OCI-LY7 (cell line): ENCODE measurements at regions not wholly inside any gene's neighbourhood (a gene's known extent, or its start where the extent isn't known, plus 50 kb on each side); places are given as distances from the start of the nearest gene placed in this dataset.

Experiments used
- BruUV-seq: library from RNA; stranded (reverse); fragments of 400-500 nt; replicated peaks from 2 replicates; lab custom pipeline; 2021; lab: Mats Ljungman, UMichigan
- CTCF ChIA-PET: fragments of 300-600 bp; sonication (Branson Sonifier 250); formaldehyde crosslinking; loops from one replicate; lab custom pipeline; 2022; ENCODE audit warnings: antibody characterized with exemption; ENCODE audit not compliant: unreplicated experiment; lab: Charles Lee
- POLR2A ChIA-PET: fragments of 300-600 bp; sonication (Branson Sonifier 250); formaldehyde crosslinking; loops from one replicate; lab custom pipeline; 2022; ENCODE audit warnings: antibody characterized with exemption; lab: Charles Lee
- DNase-seq: peaks from one replicate; pipeline ENCODE4 v3.0.0-alpha.2; 2015; ENCODE audit warnings: low spot score
- H2AFZ ChIP-seq: fragments of 200-600 bp; sonication (generic), shearing (Covaris generic); 2 replicates; pipeline ENCODE4 v1.6.1; 2014; ENCODE audit warnings: mild to moderate bottlenecking, antibody characterized with exemption, low read length, moderate library complexity
- H3K27ac ChIP-seq: fragments of 200-600 bp; sonication (generic); 2 replicates; pipeline ENCODE4 v1.5.1; 2014; ENCODE audit warnings: mixed run types, low read depth, mild to moderate bottlenecking, moderate library complexity, low read length, inconsistent platforms; ENCODE audit not compliant: poor library complexity, severe bottlenecking
- H3K36me3 ChIP-seq: fragments of 200-600 bp; sonication (generic); 2 replicates; pipeline ENCODE4 v1.6.1; 2014; ENCODE audit warnings: mild to moderate bottlenecking, antibody characterized with exemption, low read length, moderate library complexity, mixed read lengths; ENCODE audit not compliant: insufficient read depth
- H3K4me1 ChIP-seq: fragments of 200-600 bp; sonication (generic); 2 replicates; pipeline ENCODE4 v1.5.1; 2014; ENCODE audit warnings: mild to moderate bottlenecking, low read length; ENCODE audit not compliant: insufficient read depth, poor library complexity, severe bottlenecking
- H3K4me2 ChIP-seq: fragments of 200-600 bp; sonication (generic); 2 replicates; pipeline ENCODE4 v1.6.1; 2014; ENCODE audit warnings: mild to moderate bottlenecking, low read length
- H3K4me3 ChIP-seq: fragments of 200-600 bp; sonication (generic); 2 replicates; pipeline ENCODE4 v1.5.1; 2014; ENCODE audit warnings: mild to moderate bottlenecking, low read depth, low read length; ENCODE audit not compliant: poor library complexity, severe bottlenecking
- H3K79me2 ChIP-seq: fragments of 200-600 bp; sonication (generic); 2 replicates; pipeline ENCODE4 v1.6.1; 2016; ENCODE audit warnings: low read depth, mild to moderate bottlenecking, low read length, moderate library complexity, mixed read lengths; ENCODE audit not compliant: insufficient read depth
- H3K9me2 ChIP-seq: fragments of 200-600 bp; sonication (generic); 2 replicates; pipeline ENCODE4 v1.6.1; 2016; ENCODE audit warnings: mild to moderate bottlenecking, low read length, mixed read lengths; ENCODE audit not compliant: insufficient read depth
- H3K9me3 ChIP-seq: fragments of 200-600 bp; sonication (generic); 2 replicates; pipeline ENCODE4 v1.6.1; 2014; ENCODE audit warnings: mild to moderate bottlenecking, mixed run types, low read length, mixed read lengths
- H4K20me1 ChIP-seq: fragments of 200-600 bp; sonication (generic); 2 replicates; pipeline ENCODE4 v1.6.1; 2014; ENCODE audit warnings: mild to moderate bottlenecking, antibody characterized with exemption, low read length, moderate library complexity, mixed read lengths; ENCODE audit not compliant: insufficient read depth
- CTCF ChIP-seq: fragments of 200-600 bp; sonication (generic); conservative IDR thresholded peaks from 2 replicates; pipeline ENCODE4 v1.5.1; 2014; ENCODE audit warnings: mild to moderate bottlenecking, antibody characterized with exemption, low read length, moderate library complexity, mixed read lengths
- EZH2phosphoT487 ChIP-seq: fragments of 200-600 bp; sonication (generic); IDR thresholded peaks from 2 replicates; pipeline ENCODE4 v1.6.1; 2018; ENCODE audit warnings: low read depth, borderline replicate concordance, mild to moderate bottlenecking, mixed run types, antibody characterized with exemption, low read length, moderate library complexity, mixed read lengths
- intact Hi-C: fragments of 100-400 bp; cut with micrococcal nuclease; formaldehyde crosslinking; loops from one replicate; pipeline ENCODE4 v1.10.0; 2022; ENCODE audit not compliant: unreplicated experiment

- Histone ChIP-seq H3K36me3 (no peaks in the 10 kb centered on the region), H3K4me1 (no peaks in the 10 kb centered on the region), H2AFZ (no peak overlapping the region), H3K4me3 (no peak overlapping the region), H3K27ac (no peak overlapping the region), H3K79me2 (no peaks in the 10 kb centered on the region), H4K20me1 (no peaks in the 10 kb centered on the region), H3K9me3 (no peaks in the 10 kb centered on the region), H3K9me2 (no peaks in the 10 kb centered on the region), H3K4me2 (no peak overlapping the region)
- no peak for DNase-seq
- CTCF ChIA-PET, result no interaction called here
- POLR2A ChIA-PET, result no interaction called here
- no TSS peak for BruUV-seq
- TF ChIP-seq EZH2phosphoT487 (no peak), CTCF (no peak)
- intact Hi-C loops, result no loop called here
Measured at GRCh38 chr18:56019908-56020307, 431.9 kb upstream of the TCF4 start.

- H3K79me2 ChIP-seq, result no peaks in the 10 kb centered on the region
- H2AFZ ChIP-seq, result no peak overlapping the region
- no peak overlapping the region for H3K4me2 ChIP-seq
- H3K4me3 ChIP-seq, result no peak overlapping the region
- no peaks in the 10 kb centered on the region for H3K9me2 ChIP-seq
- H3K4me1 ChIP-seq, result no peaks in the 10 kb centered on the region
- POLR2A ChIA-PET, result no interaction called here
- no peak for DNase-seq
- intact Hi-C loops, result no loop called here
- no peaks in the 10 kb centered on the region for H3K9me3 ChIP-seq
- no peaks in the 10 kb centered on the region for H3K36me3 ChIP-seq
- TF ChIP-seq CTCF (no peak), EZH2phosphoT487 (no peak)
- BruUV-seq, result no TSS peak
- CTCF ChIA-PET, result no interaction called here
- H3K27ac ChIP-seq, result no peak overlapping the region
- H4K20me1 ChIP-seq, result no peaks in the 10 kb centered on the region
Measured at GRCh38 chr18:56019156-56019555, 431.2 kb upstream of the TCF4 start.

DNA sequence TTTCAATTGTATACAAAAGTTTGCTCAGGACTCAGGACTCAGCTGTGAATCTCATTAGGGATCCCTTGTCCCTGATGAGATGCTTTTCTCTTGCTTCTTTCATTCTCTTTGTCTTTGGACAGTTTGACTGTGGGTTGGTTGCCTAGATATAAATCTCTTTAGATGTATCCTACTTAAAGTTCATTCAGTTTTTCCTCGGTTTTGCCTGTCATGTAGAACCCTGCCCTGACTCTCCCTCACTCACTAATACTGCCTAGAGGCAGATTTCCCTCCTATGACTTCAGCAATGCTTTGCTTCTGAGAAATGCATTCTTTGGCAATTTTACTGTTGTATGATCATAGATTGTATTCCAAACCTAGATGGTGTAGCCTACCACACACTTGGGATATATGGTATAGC lies 421.4 kb upstream of the TCF4 start:
- intact Hi-C loops, result no loop called here
- Histone ChIP-seq H2AFZ (no peak overlapping the region), H3K9me2 (no peaks in the 10 kb centered on the region), H3K4me3 (no peak overlapping the region), H3K27ac (no peak overlapping the region), H3K9me3 (no peaks in the 10 kb centered on the region), H3K4me2 (no peak overlapping the region), H3K36me3 (no peaks in the 10 kb centered on the region), H4K20me1 (no peaks in the 10 kb centered on the region), H3K4me1 (no peaks in the 10 kb centered on the region), H3K79me2 (no peaks in the 10 kb centered on the region)
- POLR2A ChIA-PET, result no interaction called here
- DNase-seq, result no peak
- no TSS peak for BruUV-seq
- CTCF ChIA-PET, result no interaction called here
- TF ChIP-seq CTCF, result no peak
- TF ChIP-seq EZH2phosphoT487, result no peak
